NT2/D1 (cell line): ENCODE measurements at regions not wholly inside any gene's neighbourhood (a gene's known extent, or its start where the extent isn't known, plus 50 kb on each side); places are given as distances from the start of the nearest gene placed in this dataset.

Experiments used
- DNase-seq: peaks from one replicate; pipeline ENCODE4 v3.0.0-alpha.2; 2011; ENCODE audit warnings: low read depth, low spot score
- H3K27me3 ChIP-seq: 2 replicates; pipeline ENCODE4 v1.6.0; 2011; ENCODE audit warnings: mild to moderate bottlenecking; ENCODE audit not compliant: insufficient read length, insufficient read depth
- H3K36me3 ChIP-seq: 2 replicates; pipeline ENCODE4 v1.6.1; 2011; ENCODE audit warnings: mild to moderate bottlenecking, low read length, mixed read lengths; ENCODE audit not compliant: insufficient read depth, insufficient read length
- H3K4me1 ChIP-seq: 2 replicates; pipeline ENCODE4 v1.5.1; 2011; ENCODE audit not compliant: insufficient read depth, insufficient read length
- H3K4me3 ChIP-seq: 2 replicates; pipeline ENCODE4 v1.5.1; 2011; ENCODE audit warnings: low read depth; ENCODE audit not compliant: insufficient read length
- H3K9ac ChIP-seq: 2 replicates; pipeline ENCODE4 v1.6.0; 2011; ENCODE audit warnings: low read depth; ENCODE audit not compliant: insufficient read length
- H3K9me3 ChIP-seq: 2 replicates; pipeline ENCODE4 v1.5.1; 2011; ENCODE audit warnings: mild to moderate bottlenecking, low read length; ENCODE audit not compliant: insufficient read depth
- SUZ12 ChIP-seq: IDR thresholded peaks from 2 replicates; pipeline ENCODE4 v1.6.1; 2011; ENCODE audit not compliant: insufficient read length, insufficient read depth; ENCODE audit errors: extremely low read depth
- YY1 ChIP-seq: IDR thresholded peaks from 2 replicates; pipeline ENCODE4 v1.6.1; 2011; ENCODE audit not compliant: insufficient read length, insufficient read depth
- ZNF274 ChIP-seq: IDR thresholded peaks from 2 replicates; pipeline ENCODE4 v1.6.1; 2011; ENCODE audit warnings: mild to moderate bottlenecking, low read depth, low read length

GRCh38 chr9:16203729-16204573, 651.1 kb downstream of the CCDC171 start:
- no peaks in the 10 kb centered on the region for H3K27me3 ChIP-seq
- H3K36me3 ChIP-seq: no peaks in the 10 kb centered on the region
- no peak overlapping the region for H3K9ac ChIP-seq
- H3K9me3 ChIP-seq: no peaks in the 10 kb centered on the region
- TF ChIP-seq SUZ12 (no peak), YY1 (no peak), ZNF274 (no peak)
- no peaks in the 10 kb centered on the region for H3K4me1 ChIP-seq
- no peak for DNase-seq
- H3K4me3 ChIP-seq: no peak overlapping the region

GRCh38 chr9:16205455-16205854, 652.6 kb downstream of the CCDC171 start:
- Histone ChIP-seq H3K9ac (no peak overlapping the region), H3K9me3 (no peaks in the 10 kb centered on the region), H3K36me3 (no peaks in the 10 kb centered on the region), H3K4me3 (no peak overlapping the region), H3K27me3 (no peaks in the 10 kb centered on the region), H3K4me1 (no peaks in the 10 kb centered on the region)
- DNase-seq: no peak
- TF ChIP-seq YY1: no peak
- no peak for TF ChIP-seq ZNF274
- TF ChIP-seq SUZ12: no peak

- TF ChIP-seq ZNF274: no peak
- TF ChIP-seq YY1: no peak
- no peak for TF ChIP-seq SUZ12
- DNase-seq: no peak
Measured at GRCh38 chr9:16206518-16206917, 653.7 kb downstream of the CCDC171 start.

GRCh38 chr9:16207161-16207560, 654.3 kb downstream of the CCDC171 start:
- H3K9me3 ChIP-seq: no peaks in the 10 kb centered on the region
- H3K9ac ChIP-seq: no peak overlapping the region
- no peaks in the 10 kb centered on the region for H3K27me3 ChIP-seq
- no peak overlapping the region for H3K4me3 ChIP-seq
- H3K36me3 ChIP-seq: no peaks in the 10 kb centered on the region
- no peak for TF ChIP-seq YY1
- no peak for TF ChIP-seq ZNF274
- no peak for TF ChIP-seq SUZ12
- H3K4me1 ChIP-seq: no peaks in the 10 kb centered on the region
- DNase-seq: no peak

More at GRCh38 chr9:16206518-16206917, 653.7 kb downstream of the CCDC171 start:
- H3K9ac ChIP-seq: no peak overlapping the region
- no peaks in the 10 kb centered on the region for H3K36me3 ChIP-seq
- H3K4me3 ChIP-seq: no peak overlapping the region
- no peaks in the 10 kb centered on the region for H3K9me3 ChIP-seq
- no peaks in the 10 kb centered on the region for H3K27me3 ChIP-seq
- no peaks in the 10 kb centered on the region for H3K4me1 ChIP-seq

- no peak for TF ChIP-seq ZNF274
- TF ChIP-seq YY1: no peak
- TF ChIP-seq SUZ12: no peak
- H3K4me1 ChIP-seq: no peaks in the 10 kb centered on the region
- DNase-seq: no peak
Measured at GRCh38 chr9:16210440-16210839, 657.6 kb downstream of the CCDC171 start.

GRCh38 chr9:16211946-16212345, 658.5 kb downstream of the BNC2 start:
- no peak overlapping the region for H3K9ac ChIP-seq
- H3K36me3 ChIP-seq: no peaks in the 10 kb centered on the region
- no peaks in the 10 kb centered on the region for H3K27me3 ChIP-seq
- TF ChIP-seq SUZ12 (no peak), YY1 (no peak), ZNF274 (no peak)
- H3K4me3 ChIP-seq: no peak overlapping the region
- no peaks in the 10 kb centered on the region for H3K9me3 ChIP-seq
- no peak for DNase-seq
- H3K4me1 ChIP-seq: no peaks in the 10 kb centered on the region

More at GRCh38 chr9:16210440-16210839, 657.6 kb downstream of the CCDC171 start:
- Histone ChIP-seq H3K9me3 (no peaks in the 10 kb centered on the region), H3K36me3 (no peaks in the 10 kb centered on the region), H3K9ac (no peak overlapping the region), H3K27me3 (no peaks in the 10 kb centered on the region), H3K4me3 (no peak overlapping the region)

GRCh38 chr9:16213781-16214515, 656.5 kb downstream of the BNC2 start:
- H3K9me3 ChIP-seq: no peaks in the 10 kb centered on the region
- no peaks in the 10 kb centered on the region for H3K4me1 ChIP-seq
- TF ChIP-seq ZNF274 (no peak), SUZ12 (no peak), YY1 (no peak)
- DNase-seq: no peak
- no peak overlapping the region for H3K9ac ChIP-seq
- no peak overlapping the region for H3K4me3 ChIP-seq
- H3K36me3 ChIP-seq: no peaks in the 10 kb centered on the region
- H3K27me3 ChIP-seq: no peaks in the 10 kb centered on the region
